ENCODE measurements at regions not wholly inside any gene's neighbourhood (a gene's known extent, or its start where the extent isn't known, plus 50 kb on each side); places are given as distances from the start of the nearest gene placed in this dataset.

DNA sequence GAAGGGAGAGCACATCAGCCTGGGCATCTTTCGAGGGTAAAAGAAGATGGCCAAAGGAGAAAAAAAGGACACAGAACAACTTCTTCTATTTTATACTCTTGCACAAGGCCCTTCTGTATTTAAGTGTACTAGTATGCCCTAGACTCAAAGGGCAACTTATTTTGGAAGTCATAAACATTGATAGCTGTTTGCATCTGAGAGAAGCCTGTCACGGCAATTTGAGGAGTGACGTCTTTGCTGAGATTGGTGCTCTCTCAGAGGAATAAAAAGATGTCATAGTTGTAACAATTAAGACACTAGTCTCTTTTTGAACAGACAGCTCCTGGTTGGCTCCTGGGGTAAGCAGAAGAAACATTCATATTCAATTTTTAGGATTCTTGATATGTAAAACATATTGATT is 260.4 kb upstream of the TTC14 start:
- DNase-seq (ENCODE audit: low read depth), result no peak

DNA sequence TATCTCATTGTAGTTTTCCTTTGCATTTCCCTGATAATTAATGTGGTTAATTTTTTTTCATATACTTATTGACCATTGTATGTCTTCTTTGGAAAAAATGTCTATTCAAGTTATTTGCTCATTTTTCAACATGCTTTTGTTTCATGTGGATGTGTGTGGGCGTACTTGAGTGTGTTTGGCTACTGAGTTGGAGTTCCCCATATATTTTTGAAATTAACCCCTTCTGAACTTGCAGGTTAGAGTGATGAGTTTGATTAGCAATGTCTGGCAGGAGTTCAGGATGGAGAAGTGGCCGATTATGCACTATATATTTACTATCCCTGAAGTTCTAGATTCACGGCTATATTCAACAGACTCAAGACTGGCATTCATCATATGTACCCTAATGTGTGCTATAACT is 250.4 kb upstream of the TTC14 start:
- no peak for DNase-seq (ENCODE audit: low read depth)

DNA sequence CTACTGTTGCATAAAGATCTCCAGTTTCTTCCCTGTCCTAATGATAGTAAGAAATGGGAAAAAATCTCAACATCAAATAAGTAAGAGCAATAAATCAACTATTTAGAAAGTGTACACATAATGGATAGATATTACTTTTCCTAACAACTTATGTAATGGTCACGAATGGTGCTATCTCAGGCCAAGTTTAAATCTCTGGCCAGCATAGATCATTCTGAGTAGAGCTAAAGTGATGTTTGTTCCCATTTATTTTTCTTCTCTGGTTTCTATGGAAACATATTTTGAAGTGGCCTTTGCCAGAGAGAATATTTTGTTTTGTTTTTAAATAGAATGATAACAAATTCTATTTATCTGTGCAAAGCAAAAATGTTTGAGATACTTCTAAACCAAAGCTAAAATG is 249.7 kb upstream of the TTC14 start:
- no peak for DNase-seq (ENCODE audit: low read depth)

DNA sequence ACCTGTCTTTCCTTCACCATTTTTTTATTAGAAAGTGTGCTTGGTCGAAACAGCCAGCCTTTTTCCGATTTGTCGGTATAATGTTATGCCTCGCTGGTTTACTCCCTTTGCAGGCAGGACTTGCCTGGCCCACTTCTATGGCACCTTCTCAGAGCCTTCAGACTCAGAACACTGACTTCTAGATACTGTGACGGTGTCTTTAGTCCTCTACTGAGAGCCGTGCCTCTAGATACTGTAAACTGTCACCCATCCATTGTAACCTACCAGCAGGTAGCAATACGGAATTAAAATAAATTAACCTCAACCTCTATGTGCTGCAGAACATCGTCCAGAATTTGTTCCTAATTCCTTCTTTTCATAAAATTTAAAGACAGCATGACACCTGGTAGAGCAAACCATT is 247.7 kb upstream of the TTC14 start:
- DNase-seq (ENCODE audit: low read depth), result no peak

DNA sequence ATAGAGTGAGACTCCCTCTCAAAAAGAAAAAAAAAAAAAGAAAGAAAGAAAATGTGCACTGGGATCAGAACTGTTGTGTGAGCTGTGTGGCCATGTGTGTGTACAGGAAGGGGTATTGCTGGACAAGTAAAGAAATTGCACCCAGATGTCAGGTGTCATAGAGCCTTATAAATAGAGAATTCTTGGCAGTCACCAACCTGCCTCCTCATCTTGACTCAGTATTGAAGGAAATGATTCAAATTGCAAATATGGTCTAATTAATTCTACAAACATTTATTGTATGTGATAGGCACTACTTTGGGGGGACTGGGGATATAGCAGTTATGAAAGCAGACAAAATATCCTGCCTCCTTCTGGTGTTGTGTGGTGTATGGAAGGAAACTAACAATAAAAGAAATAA is 243.8 kb upstream of the TTC14 start:
- no peak for DNase-seq (ENCODE audit: low read depth)

DNA sequence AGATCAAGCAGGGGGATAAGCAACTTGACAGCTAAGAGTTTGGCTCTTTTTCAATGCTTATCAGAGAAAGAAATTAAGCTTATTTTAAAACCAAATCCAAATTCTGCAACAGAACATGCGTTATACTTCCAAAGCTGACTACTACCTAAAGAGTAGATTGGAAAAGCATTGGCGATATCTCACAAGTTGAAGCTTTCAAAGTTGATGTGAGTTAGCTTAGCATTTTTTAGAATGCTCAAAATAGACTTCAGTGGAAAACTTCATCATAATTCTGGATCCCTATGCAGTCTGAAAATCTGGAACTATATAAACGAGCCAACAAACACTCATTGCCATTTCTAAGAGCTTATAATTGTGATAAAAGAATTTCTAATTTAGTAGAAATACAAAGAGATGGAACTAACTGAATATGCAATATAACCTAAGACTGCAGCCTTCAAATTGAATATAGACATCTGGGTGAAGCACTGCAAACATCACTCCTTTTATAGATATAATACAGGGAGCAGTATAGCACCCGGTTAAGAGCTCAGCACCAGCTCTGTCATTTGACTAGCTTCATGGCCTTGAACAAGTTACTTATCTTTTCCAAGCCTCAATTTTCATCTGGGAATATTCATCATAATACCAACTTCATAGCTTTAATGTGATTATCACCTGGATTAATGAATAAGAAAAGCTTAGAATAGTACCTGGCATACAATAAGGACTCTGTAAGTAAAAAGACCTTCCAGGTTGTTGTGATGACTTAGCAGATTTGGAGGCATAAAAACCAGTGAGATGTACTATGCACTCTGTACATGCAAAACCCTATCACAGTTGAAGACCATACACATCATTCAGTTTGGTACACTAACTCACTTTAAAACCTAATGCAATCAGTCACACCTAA is 242.7 kb upstream of the TTC14 start:
- DNase-seq (ENCODE audit: low read depth), result no peak

DNA sequence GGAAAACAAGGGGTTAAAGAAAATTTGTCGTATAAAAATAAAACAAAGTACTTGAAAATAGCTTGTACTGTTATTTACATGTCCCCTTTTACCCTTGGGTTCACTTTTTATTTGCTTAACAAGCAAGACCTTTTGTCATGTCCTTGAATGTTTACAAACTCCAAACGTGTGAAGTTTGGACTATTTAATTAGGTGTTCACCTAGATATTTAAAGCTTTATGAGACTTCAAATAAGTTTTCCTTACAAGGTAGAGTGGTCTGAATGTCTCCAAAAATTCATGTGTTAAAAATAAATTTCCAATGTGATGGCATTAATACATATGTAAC is 242.0 kb upstream of the TTC14 start:
- no peak for DNase-seq (ENCODE audit: low read depth)

DNA sequence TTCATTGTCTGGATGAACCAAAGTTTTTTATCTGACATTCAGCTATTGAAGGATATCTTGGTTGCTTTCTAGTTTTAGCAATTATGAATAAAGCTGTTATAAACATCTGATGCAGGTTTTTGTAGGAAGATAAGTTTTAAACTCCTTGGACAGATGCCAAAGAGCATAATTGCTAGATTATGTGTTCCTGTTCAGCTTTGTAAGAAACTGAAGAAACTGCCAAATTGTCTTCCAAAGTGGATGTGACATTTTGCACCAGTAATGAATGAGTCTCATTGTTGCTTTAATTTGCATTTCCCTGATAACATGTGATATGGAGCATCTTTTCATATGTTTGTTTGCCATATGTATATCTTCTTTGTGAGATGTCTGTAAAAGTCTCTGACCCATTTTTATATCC is 239.9 kb upstream of the TTC14 start:
- DNase-seq (ENCODE audit: low read depth), result no peak

DNA sequence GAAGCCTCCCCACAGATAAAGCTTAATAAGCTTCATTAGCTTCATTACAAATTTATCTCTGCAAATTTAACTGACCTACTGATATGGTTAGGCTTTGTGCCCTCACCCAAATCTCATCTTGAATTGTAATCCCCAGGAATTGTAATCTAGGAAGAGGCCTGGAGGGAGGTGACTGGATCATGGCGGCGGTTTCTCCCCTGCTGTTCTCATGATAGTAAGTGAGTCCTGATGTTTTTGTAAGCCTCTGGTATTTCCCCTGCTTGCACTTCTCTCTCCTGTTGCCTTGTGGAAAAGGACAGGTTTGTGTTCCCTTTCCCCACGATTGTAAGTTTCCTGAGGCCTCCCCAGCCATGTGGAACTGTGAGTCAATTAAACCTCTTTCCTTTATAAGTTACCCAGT is 226.1 kb upstream of the TTC14 start:
- no peak for DNase-seq (ENCODE audit: low read depth)

DNA sequence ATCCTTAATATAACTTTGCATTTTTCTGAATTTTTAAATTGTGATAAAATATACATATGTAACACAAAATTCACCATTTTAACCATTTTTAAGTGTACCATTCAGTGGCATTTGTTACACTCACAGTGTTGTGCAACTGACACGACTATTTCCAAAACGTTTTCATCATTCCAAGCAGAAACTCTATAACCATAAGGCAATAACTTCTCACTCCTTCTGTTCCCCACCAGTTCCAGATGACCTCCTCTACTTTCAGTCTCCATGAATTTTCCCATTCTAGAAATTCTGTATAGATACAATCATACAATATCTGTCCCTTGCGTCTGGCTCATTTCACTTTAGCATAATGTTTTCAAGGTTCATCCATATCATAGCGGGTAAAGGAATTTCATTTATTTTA is 223.5 kb upstream of the TTC14 start:
- no peak for DNase-seq (ENCODE audit: low read depth)

DNA sequence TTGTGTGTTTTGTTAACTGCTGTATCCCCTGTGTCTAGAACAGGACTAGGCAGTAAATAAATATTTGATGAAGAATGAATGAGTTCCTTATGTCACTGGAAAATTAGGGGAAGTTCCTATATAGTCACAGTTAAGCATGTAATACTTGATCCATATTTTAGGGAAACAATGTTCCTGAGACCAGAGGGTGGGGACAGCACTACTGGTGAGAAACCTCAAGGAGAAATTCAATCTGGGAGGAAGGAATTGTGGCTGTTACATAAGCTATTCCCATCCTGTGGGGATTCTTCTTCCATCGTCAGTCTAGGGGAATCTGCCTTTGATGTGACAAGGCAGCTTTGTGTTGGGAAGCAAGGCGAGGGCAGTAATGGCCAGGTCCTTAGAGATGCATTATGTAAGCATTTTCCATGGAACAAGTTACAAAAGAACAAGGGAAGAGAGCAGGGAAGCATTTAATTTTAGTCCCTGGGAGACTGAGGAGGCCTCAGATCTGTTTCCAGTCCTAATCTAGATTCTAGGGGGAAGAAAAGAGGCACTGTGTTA is 219.3 kb upstream of the TTC14 start:
- DNase-seq (ENCODE audit: low read depth), result no peak

DNA sequence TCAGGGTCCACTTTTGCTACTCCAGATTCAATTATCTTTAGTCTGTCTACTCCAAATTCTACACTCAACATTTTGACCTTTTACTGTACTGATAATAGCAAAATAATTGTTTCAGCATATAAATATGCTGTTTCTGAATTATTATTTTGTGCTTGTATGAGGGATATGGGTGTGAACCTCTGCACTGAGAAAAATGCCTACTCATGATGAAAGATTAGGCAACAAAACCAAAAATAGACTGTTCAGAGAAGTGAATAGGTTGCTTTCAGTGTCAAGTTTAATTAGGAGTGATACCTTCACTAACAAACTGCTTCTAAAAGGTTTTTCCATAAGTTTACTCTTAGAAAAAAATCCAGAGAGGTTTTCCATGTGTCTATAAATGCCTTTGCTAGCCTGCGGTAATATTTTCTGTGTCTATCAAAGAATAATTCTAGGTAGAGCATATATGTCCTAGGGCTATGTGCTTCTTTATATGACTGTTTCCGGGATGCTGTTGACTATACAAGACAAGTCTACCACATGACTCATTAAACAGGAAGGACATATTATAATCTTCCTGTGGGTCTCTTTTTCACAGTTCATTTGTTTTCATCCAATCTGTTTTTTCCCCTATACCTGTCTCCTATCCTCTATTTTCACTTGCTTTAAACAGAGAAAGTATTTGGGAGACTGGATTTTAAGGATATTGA is 218.5 kb upstream of the TTC14 start:
- DNase-seq (ENCODE audit: low read depth), result no peak

DNA sequence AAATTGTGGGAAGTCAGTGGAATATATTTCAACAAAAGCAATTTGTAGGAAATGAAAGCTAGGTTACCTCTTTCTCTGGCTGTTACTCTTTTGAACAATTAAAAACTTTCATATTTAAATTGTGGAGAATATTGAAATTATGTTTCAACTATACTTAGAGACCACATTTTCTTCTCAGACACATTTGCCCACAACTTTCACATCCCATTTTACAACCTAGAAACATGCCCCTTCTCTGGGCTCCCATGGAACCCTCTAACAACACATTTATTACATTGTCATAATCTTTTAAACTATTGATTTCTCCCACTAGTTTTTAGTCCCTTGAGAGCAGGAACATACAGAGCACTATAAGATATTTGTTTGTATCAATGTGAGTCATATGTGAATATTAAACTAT is 211.7 kb upstream of the TTC14 start:
- DNase-seq (ENCODE audit: low read depth), result no peak

DNA sequence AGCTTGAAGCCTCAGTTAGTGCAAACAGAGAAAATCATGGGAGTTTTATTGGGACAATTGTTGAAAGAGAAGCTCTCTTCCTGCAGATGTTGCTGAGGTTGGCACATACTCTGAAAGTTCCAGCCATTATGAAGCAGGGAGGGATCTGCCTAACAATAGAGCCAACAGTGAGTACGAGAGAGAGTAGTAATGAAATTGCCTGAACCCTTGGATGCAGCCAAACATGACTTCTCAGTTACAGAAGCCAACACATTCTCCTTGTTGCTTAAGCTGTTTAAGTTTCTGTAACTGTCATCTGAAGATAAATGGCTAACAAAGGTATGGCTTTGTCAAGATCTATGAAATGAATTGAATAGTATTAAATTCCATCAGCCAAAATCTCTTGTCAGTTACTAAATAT is 211.0 kb upstream of the TTC14 start:
- no peak for DNase-seq (ENCODE audit: low read depth)

DNA sequence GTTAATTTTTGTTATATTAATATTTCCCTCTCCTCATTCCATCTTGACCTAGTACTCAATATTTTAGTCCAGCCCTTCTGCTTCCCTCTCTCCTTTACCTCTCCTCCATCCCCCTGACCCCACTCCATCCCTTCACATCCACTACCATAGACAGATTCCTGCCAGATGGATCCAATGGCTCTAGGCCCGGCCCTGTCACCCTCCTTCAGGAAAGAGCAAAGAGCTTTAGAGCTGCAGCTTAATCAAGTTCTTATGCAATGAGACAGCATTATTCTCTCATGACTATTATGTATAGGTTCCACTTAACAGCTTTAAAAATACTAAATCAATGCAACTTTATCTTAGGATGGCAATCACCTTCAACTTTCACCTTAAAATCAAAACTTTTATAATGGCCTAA is 200.7 kb upstream of the TTC14 start:
- no peak for DNase-seq (ENCODE audit: low read depth)

DNA sequence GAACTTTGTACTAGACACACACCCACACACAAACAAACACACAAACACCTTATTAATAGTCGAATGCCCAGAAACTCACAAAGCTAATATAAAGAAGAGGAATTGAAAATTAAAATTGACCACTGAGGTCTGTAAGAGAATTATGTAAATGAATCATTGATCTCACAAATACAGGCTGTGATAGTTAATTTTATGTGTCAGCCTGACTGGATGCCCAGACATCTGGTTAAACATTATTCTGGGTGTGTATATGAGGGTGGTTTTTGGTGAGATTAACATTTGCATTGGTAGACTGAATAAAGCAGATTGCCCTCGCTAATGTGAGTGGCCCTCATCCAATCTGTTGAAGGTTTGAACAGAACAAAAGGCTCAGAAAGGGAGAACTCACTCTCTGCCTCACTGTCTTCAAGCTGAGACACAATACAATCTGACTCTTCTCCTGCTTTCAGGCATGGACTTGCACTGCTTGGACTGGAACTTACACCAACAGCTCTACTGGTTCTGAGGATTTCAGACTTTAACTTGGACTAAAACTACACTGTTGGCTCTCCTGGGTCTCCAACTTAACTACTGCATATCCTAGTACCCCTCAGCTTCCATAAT is 199.4 kb upstream of the TTC14 start:
- DNase-seq (ENCODE audit: low read depth), result no peak

DNA sequence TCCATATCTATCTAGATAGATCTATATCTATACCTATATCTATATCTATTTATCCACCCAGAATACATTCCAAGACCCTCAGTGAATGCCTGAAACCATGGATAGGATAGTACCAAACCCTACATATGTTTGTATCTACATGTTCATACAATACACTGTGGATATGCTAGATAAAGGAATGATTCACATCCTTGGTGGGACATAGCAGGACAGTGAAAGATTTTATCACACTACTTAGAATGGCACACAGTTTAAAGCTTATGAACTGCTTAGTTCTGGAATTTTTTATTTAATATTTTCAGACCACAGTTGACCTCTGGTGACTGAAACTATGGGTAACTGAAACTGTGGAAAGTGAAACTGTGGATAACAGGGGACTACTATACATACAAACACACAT is 198.8 kb upstream of the TTC14 start:
- no peak for DNase-seq (ENCODE audit: low read depth)

DNA sequence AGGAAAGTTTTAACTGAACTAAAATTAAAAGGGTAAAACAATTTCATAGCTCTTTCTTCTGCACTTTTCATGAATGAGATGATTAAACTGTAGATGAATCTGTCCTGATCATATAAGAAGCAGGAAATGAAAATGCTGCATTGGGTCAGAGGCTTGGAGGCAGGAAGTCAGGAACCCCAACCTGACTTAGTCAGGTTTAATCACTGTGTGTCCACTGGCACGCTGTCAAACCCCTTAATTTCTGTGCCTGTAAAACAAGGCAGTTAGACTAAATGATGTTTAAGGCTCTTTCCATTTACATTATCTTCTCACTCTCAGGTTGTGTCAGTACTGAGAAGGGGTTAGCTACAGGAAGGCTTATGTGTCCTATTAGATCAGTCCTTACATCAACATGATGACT is 193.3 kb upstream of the TTC14 start:
- DNase-seq (ENCODE audit: low read depth), result no peak

DNA sequence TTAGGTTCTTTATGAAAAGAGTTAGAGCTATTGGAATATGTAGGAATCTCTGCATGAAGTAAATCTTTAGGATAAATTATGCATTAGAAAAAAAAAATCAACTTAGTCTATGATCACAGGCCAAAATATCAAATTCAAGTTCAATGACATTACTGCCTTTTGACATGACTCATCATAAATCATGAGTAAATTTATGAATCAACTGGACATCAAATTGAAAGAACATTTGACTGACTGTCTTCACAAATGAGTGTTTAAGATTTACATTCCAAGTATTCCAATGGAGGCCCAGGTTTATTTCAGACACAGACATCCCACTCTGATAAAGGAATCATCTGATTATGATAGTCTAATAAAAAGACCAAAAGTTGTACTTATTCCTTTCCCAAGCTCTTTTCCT is 192.8 kb upstream of the TTC14 start:
- no peak for DNase-seq (ENCODE audit: low read depth)

DNA sequence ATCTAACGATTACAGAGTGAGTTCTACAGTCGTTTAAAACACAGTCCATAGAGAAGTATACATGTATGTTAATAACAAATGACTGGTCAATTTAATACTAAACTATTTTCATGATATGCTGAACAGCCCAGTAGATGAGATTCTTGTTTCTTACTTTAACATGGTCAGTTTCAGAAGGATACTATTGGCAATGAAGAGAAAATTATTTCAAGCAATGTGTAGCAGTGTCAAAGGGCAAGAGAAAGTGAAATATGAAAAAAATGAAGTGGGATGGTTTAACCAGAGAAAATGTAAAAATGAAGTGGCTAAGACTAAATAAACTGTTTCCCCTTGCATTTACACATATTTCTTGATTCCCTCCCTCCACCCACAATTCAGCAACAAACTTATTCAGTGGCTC is 192.1 kb upstream of the TTC14 start:
- no peak for DNase-seq (ENCODE audit: low read depth)

DNA sequence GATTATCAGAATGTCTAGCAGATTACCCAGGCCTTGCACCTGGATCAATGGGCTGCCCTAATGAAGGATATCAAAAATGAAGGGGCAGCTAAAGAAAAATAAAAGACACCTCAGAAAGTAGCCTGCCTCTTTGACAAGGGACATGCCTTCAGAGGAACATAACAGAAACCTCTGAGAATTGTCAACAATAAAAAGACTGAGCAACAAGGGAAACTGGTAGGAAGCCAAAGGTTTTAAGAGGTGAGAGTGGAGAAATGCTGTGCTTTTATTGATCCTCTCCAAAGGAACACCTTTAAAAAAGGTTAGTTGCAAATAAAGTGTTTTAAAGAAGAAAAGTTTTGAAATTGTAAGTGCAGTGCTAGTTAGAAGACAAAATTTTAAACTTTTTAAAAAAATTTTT is 187.8 kb upstream of the TTC14 start:
- DNase-seq (ENCODE audit: low read depth), result no peak

DNA sequence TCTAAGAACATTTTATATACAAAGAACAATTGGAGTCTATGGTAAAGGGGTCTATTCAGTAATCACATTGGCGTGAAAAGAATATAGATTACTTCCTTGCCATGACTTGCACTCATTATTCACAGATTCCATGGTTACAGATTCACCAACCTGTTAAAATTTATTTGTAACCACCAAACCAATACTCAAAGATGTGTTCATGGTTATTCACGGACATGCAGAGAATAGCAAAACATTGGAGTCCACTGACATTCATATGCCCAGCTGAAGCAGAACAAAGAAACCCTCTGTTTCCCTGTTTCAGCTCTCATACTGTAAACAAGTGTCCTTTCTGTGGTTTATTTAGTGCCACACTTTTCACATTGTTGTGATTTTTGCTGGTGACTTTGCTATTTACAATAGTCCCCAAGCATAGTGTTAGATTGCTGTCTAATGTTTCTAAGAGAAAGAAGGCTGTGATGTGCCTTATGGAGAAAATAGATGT is 185.8 kb upstream of the TTC14 start:
- no peak for DNase-seq (ENCODE audit: low read depth)

DNA sequence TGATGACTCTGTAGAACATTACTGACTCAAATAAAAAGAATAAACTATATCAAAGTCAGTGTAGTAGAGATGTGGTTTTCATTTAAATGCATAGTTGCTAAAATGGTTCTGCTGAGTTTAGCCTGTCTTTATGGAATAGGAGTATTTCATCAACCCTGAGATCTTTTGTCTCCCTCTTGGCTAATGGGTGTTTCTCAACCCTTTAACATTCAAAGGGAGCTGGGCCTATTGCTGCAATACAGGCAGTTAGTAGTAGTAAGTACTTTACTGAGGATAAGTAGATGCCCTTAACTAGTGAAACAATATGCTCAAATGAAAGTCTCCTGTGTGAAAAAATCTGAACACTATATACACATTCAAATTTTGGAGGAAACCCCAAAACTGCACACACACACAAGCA is 184.7 kb upstream of the TTC14 start:
- DNase-seq (ENCODE audit: low read depth), result no peak
